ENCODE measurements at regions not wholly inside any gene's neighbourhood (a gene's known extent, or its start where the extent isn't known, plus 50 kb on each side); places are given as distances from the start of the nearest gene placed in this dataset.

GRCh38 chr18:25876330-25876948, 214.0 kb downstream of the SS18 start:
- intact Hi-C loops (cut with micrococcal nuclease; ENCODE audit: unreplicated experiment): no loop called here
- CTCF ChIA-PET: no interaction called here
- BruUV-seq (replicated peaks): no TSS peak
- Mint-ChIP-seq H3K27me3 (ENCODE audit: insufficient read depth, unreplicated experiment) (peaks cover 5% of the 10 kb centered on the region), H3K27ac (ENCODE audit: unreplicated experiment) (no peak overlapping the region), H3K4me1 (ENCODE audit: low read depth, unreplicated experiment) (no peaks in the 10 kb centered on the region), H3K4me3 (ENCODE audit: unreplicated experiment) (no peak overlapping the region), H3K9me3 (ENCODE audit: unreplicated experiment) (no peaks in the 10 kb centered on the region), H3K36me3 (ENCODE audit: insufficient read depth, unreplicated experiment) (no peaks in the 10 kb centered on the region)
- Histone ChIP-seq H3K9me3 (no peaks in the 10 kb centered on the region), H3K4me3 (ENCODE audit: low read depth, low read length) (no peak overlapping the region), H3K27me3 (replicated peaks; ENCODE audit: control insufficient read depth, insufficient read depth, low read length) (no peaks in the 10 kb centered on the region), H3K4me1 (no peaks in the 10 kb centered on the region), H3K36me3 (ENCODE audit: control insufficient read depth, insufficient read depth, low read length) (no peaks in the 10 kb centered on the region)
- POLR2A ChIA-PET: no interaction called here
- TF ChIP-seq, protein P1, sequence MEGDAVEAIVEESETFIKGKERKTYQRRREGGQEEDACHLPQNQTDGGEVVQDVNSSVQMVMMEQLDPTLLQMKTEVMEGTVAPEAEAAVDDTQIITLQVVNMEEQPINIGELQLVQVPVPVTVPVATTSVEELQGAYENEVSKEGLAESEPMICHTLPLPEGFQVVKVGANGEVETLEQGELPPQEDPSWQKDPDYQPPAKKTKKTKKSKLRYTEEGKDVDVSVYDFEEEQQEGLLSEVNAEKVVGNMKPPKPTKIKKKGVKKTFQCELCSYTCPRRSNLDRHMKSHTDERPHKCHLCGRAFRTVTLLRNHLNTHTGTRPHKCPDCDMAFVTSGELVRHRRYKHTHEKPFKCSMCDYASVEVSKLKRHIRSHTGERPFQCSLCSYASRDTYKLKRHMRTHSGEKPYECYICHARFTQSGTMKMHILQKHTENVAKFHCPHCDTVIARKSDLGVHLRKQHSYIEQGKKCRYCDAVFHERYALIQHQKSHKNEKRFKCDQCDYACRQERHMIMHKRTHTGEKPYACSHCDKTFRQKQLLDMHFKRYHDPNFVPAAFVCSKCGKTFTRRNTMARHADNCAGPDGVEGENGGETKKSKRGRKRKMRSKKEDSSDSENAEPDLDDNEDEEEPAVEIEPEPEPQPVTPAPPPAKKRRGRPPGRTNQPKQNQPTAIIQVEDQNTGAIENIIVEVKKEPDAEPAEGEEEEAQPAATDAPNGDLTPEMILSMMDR (IDR thresholded peaks at IDR 0.05; ENCODE audit: insufficient read depth in 1 of 2, low read depth in 1 of 2, low read length in 1 of 2, severe bottlenecking in 1 of 2, unreplicated experiment in 1 of 2): no peak
- DNase-seq: no peak

DNA sequence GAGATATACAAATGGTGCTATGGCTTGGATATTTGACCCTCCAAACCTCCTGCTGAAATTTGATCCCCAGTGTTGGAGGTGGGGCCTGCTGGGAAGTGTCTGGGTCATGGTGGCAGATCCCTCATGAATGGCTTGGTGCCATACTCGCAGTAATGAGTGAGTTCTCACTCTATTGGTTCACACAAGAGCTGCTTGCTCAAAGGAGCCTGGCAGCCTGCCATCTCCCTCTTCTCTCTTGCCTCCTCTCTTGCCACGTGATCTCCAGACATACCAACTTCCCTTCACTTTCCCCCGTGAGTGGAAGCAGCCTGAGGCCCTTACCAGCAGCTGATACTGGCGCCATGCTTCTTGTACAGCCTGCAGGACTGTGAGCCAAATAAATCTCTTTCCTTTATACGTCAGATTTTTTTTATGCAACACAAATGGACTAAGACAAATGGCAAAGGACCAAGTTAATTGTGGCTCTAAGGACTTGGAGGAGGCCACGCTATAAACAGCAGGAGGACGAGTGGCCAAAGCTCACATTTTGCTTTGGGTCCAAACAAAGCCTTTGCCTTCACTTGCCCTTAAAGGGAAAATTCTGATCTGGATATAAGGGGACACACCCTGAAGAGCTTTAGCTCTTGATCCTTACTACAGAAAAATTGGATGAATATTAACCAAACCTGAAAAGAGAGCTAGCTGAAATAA, 214.7 kb downstream of the SS18 start:
- H3K4me1 ChIP-seq: no peaks in the 10 kb centered on the region
- no peak overlapping the region for H3K4me3 ChIP-seq (ENCODE audit: low read depth, low read length)
- Mint-ChIP-seq H3K4me1 (ENCODE audit: low read depth, unreplicated experiment) (no peaks in the 10 kb centered on the region), H3K4me3 (ENCODE audit: unreplicated experiment) (no peak overlapping the region), H3K9me3 (ENCODE audit: unreplicated experiment) (no peaks in the 10 kb centered on the region), H3K27me3 (ENCODE audit: insufficient read depth, unreplicated experiment) (peaks cover 5% of the 10 kb centered on the region), H3K36me3 (ENCODE audit: insufficient read depth, unreplicated experiment) (no peaks in the 10 kb centered on the region), H3K27ac (ENCODE audit: unreplicated experiment) (no peak overlapping the region)
- no peaks in the 10 kb centered on the region for H3K9me3 ChIP-seq
- H3K27me3 ChIP-seq (replicated peaks; ENCODE audit: control insufficient read depth, insufficient read depth, low read length): no peaks in the 10 kb centered on the region
- ChIA-PET POLR2A (no interaction called here), CTCF (no interaction called here)
- TF ChIP-seq, protein P1 (IDR thresholded peaks at IDR 0.05; ENCODE audit: insufficient read depth in 1 of 2, low read depth in 1 of 2, low read length in 1 of 2, severe bottlenecking in 1 of 2, unreplicated experiment in 1 of 2): no peak
- DNase-seq: no peak
- intact Hi-C loops (cut with micrococcal nuclease; ENCODE audit: unreplicated experiment): no loop called here
- H3K36me3 ChIP-seq (ENCODE audit: control insufficient read depth, insufficient read depth, low read length): no peaks in the 10 kb centered on the region
- BruUV-seq (replicated peaks): no TSS peak

- POLR2A ChIA-PET: no interaction called here
- no peak for DNase-seq
- Mint-ChIP-seq H3K9me3 (ENCODE audit: unreplicated experiment) (no peaks in the 10 kb centered on the region), H3K4me1 (ENCODE audit: low read depth, unreplicated experiment) (no peaks in the 10 kb centered on the region), H3K27me3 (ENCODE audit: insufficient read depth, unreplicated experiment) (peaks cover 6% of the 10 kb centered on the region), H3K4me3 (ENCODE audit: unreplicated experiment) (no peak overlapping the region), H3K27ac (ENCODE audit: unreplicated experiment) (no peak overlapping the region), H3K36me3 (ENCODE audit: insufficient read depth, unreplicated experiment) (no peaks in the 10 kb centered on the region)
- Histone ChIP-seq H3K9me3 (no peaks in the 10 kb centered on the region), H3K27me3 (replicated peaks; ENCODE audit: control insufficient read depth, insufficient read depth, low read length) (no peaks in the 10 kb centered on the region), H3K36me3 (ENCODE audit: control insufficient read depth, insufficient read depth, low read length) (no peaks in the 10 kb centered on the region), H3K4me3 (ENCODE audit: low read depth, low read length) (no peak overlapping the region), H3K4me1 (no peaks in the 10 kb centered on the region)
- intact Hi-C loops (cut with micrococcal nuclease; ENCODE audit: unreplicated experiment): no loop called here
- no TSS peak for BruUV-seq (replicated peaks)
- TF ChIP-seq, protein P1 (IDR thresholded peaks at IDR 0.05; ENCODE audit: insufficient read depth in 1 of 2, low read depth in 1 of 2, low read length in 1 of 2, severe bottlenecking in 1 of 2, unreplicated experiment in 1 of 2): no peak
- CTCF ChIA-PET: no interaction called here
Observed at GRCh38 chr18:25873833-25874232, 216.6 kb downstream of the SS18 start.
